ENCODE measurements at regions not wholly inside any gene's neighbourhood (a gene's known extent, or its start where the extent isn't known, plus 50 kb on each side); places are given as distances from the start of the nearest gene placed in this dataset.

- no peak for DNase-seq (ENCODE audit: low read depth, low spot score)
- POLR2A ChIA-PET: no interaction called here
- no peak overlapping the region for H3K4me3 ChIP-seq (ENCODE audit: low read depth, low read length)
- CTCF ChIA-PET: no interaction called here
- no peak for TF ChIP-seq CTCF (IDR thresholded peaks at IDR 0.05; ENCODE audit: insufficient read depth, low read length, missing control alignments)
Measured at GRCh38 chr2:107694667-107695066, 132.0 kb upstream of the RGPD4 start.

- POLR2A ChIA-PET: no interaction called here
- no peak for DNase-seq (ENCODE audit: low read depth, low spot score)
- CTCF ChIA-PET: no interaction called here
Measured at GRCh38 chr2:107697385-107697784, 129.3 kb upstream of the RGPD4 start.

GRCh38 chr2:107698861-107699260 lies 127.8 kb upstream of the RGPD4 start:
- H3K4me3 ChIP-seq (ENCODE audit: low read depth, low read length): no peak overlapping the region
- no peak for DNase-seq (ENCODE audit: low read depth, low spot score)
- no peak for TF ChIP-seq CTCF (IDR thresholded peaks at IDR 0.05; ENCODE audit: insufficient read depth, low read length, missing control alignments)
- POLR2A ChIA-PET: no interaction called here
- CTCF ChIA-PET: no interaction called here

More at GRCh38 chr2:107697385-107697784, 129.3 kb upstream of the RGPD4 start:
- H3K4me3 ChIP-seq (ENCODE audit: low read depth, low read length): no peak overlapping the region
- no peak for TF ChIP-seq CTCF (IDR thresholded peaks at IDR 0.05; ENCODE audit: insufficient read depth, low read length, missing control alignments)

- DNase-seq (ENCODE audit: low read depth, low spot score): no peak
- ChIA-PET POLR2A (no interaction called here), CTCF (no interaction called here)
- no peak for TF ChIP-seq CTCF (IDR thresholded peaks at IDR 0.05; ENCODE audit: insufficient read depth, low read length, missing control alignments)
- no peak overlapping the region for H3K4me3 ChIP-seq (ENCODE audit: low read depth, low read length)
Measured at GRCh38 chr2:107700073-107700472, 126.6 kb upstream of the RGPD4 start.

- ChIA-PET POLR2A (no interaction called here), CTCF (no interaction called here)
- no peak for TF ChIP-seq CTCF (IDR thresholded peaks at IDR 0.05; ENCODE audit: insufficient read depth, low read length, missing control alignments)
- H3K4me3 ChIP-seq (ENCODE audit: low read depth, low read length): no peak overlapping the region
- no peak for DNase-seq (ENCODE audit: low read depth, low spot score)
Measured at GRCh38 chr2:107711941-107712340, 114.8 kb upstream of the RGPD4 start.

GRCh38 chr2:107712857-107713256 lies 113.8 kb upstream of the RGPD4 start:
- no peak for DNase-seq (ENCODE audit: low read depth, low spot score)
- ChIA-PET CTCF (no interaction called here), POLR2A (no interaction called here)
- 0 out of 2 replicates have a peak overlapping the region, but pooled peaks have one; percentile 12 for H3K4me3 ChIP-seq (ENCODE audit: low read depth, low read length)
- no peak for TF ChIP-seq CTCF (IDR thresholded peaks at IDR 0.05; ENCODE audit: insufficient read depth, low read length, missing control alignments)
